ENCODE measurements at regions not wholly inside any gene's neighbourhood (a gene's known extent, or its start where the extent isn't known, plus 50 kb on each side); places are given as distances from the start of the nearest gene placed in this dataset.

DNA sequence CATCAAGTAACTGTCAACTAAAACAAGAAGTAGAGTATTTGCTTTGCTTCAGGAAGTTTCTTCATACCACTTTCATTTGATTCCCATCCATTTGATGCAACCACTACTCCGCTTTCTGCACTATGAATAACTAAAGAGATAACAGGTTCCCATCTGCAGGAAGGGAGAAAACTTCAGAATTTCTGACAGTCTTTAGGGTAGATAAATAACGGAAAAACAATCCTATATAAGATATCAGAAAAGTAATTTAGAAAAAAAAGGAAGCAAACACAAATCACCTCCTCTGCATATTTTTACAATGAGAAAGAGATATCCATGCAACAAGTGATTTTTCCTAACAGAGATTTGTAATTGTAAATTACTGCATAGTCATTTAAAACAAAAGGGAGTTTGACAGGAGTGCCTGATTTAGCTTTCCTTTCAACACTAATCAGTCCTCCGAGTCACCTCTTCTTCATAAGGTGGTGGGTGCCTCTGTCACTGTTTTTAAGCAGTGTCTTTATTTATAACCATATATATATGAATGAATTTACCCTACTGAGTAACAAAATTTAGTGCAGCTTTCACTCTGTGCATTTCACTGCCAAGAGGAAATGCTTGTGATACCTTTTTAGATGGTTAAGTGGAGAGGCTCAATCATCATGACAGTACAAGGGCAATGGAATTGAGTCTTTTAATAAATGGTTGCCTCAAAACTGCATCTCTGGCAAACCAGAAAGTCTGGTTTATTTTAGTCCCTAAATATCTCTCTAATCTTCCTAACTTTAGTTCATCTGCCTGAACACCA lies 1920.4 kb downstream of the MRPL39 start:
- TF ChIP-seq, protein P1, sequence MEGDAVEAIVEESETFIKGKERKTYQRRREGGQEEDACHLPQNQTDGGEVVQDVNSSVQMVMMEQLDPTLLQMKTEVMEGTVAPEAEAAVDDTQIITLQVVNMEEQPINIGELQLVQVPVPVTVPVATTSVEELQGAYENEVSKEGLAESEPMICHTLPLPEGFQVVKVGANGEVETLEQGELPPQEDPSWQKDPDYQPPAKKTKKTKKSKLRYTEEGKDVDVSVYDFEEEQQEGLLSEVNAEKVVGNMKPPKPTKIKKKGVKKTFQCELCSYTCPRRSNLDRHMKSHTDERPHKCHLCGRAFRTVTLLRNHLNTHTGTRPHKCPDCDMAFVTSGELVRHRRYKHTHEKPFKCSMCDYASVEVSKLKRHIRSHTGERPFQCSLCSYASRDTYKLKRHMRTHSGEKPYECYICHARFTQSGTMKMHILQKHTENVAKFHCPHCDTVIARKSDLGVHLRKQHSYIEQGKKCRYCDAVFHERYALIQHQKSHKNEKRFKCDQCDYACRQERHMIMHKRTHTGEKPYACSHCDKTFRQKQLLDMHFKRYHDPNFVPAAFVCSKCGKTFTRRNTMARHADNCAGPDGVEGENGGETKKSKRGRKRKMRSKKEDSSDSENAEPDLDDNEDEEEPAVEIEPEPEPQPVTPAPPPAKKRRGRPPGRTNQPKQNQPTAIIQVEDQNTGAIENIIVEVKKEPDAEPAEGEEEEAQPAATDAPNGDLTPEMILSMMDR (IDR thresholded peaks at IDR 0.05) = no peak
- TF ChIP-seq EZH2 (IDR thresholded peaks at IDR 0.05; ENCODE audit: borderline replicate concordance, insufficient read depth, low read depth, low read length, poor library complexity, severe bottlenecking) = no peak

Measured in B cell (primary cell).